Stimulated activated CD8-positive, alpha-beta memory T cell treated with anti-CD3 and anti-CD28 coated beads, Interleukin-15, amount 100 ng/mL, for 1 hour (primary cell): ENCODE measurements at regions not wholly inside any gene's neighbourhood (a gene's known extent, or its start where the extent isn't known, plus 50 kb on each side); places are given as distances from the start of the nearest gene placed in this dataset.
"Not testable (repeated sequence)": the region's sequence is repeated elsewhere in the genome, so short reads cannot be mapped to it uniquely, and the experiment has no call there.

Source experiments
- DNase-seq: peaks from one replicate; pipeline ENCODE4 v3.0.0-alpha.2; 2020; ENCODE audit warnings: low read depth

DNA sequence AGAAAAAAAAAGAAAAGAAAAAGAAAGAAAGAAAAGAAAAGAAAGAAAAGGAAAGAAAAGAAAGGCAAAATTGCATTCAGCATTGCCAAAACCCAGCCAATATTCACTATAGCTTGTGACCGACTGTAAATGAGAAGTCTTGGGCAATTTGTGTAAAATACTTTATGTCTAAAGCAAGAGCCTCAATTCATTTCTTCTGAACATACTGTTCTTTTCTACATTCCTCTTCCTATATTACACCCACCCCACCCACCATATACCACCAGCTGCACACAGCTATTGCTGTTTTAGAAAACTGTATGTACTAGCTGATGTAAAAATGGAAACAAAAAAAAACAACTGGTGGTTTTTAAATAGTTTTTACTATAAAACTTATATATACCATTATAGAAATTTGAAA is 156.9 kb upstream of the TTC29 start:
- DNase-seq = no peak

DNA sequence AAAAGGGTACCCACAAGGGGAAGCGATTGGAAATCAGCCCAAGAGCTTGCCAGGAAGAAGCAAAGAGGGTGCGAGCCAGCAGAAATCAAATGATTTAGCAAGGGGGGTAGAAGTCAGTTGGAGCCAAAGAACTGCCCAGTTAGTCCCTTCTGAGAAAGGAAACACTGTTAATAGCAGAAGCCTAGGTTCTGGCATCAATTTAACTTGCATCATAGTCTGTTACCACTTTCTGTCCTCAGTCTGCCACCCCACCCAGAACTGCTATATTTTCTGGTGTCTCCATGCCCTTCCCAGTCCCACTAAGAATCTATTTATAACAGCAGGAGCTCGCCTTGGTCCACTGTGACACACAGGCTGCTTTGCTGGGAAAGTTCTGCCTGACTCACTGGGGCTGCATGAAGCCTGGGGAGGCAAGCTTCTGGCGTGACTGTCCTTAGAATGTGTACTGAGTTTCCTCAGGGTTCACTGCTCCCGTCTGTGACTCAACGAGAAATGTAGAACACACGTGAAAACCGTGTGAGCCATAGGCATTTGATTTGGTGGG is 157.8 kb upstream of the TTC29 start:
- DNase-seq = no peak

- DNase-seq = no peak
Observed at GRCh38 chr4:147104768-147105167, 159.1 kb upstream of the TTC29 start.

GRCh38 chr4:147108409-147108808 is 162.7 kb upstream of the TTC29 start:
- no peak for DNase-seq

- DNase-seq = no peak
Observed at GRCh38 chr4:147109800-147110199, 164.1 kb upstream of the TTC29 start.

DNA sequence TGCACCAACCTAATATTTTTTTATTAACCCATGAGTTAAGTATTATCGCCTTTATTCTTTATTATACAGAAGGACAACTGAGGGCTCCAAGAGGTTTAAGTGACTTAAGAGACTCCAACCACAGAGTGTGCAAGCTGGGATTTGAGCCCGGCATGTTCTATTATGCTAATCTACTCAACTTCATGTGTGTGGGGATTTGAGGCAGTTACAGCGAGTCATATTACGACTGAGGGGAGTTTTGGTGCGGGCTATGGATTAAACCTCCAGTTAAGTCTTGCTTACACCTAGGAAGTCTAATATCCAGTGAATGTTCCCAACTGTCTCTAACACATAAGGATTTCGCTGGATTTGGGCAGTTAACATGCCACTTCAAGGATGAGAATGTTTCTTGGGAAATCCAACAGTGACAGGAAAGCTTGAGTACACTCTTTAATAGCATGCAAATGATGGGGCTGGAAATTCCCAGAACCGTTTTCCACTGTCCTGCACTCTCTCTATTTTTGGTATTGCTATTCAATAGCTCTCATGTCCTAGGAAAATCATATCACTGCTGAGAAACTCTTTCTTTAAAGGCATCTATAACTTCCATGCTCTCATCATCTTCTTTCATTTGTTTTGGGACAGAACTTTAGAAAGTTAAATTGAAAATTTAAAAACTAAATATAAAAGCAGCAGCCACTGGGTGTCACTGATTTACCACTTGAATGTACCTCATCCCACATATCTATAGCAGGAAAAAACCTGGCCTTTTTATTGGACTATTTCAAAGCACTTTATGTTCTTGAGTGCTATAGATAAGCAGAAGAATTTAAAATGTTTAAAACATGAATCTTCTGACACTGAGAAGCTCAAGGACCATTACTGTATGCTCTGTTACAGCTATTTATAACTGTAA is 165.1 kb upstream of the TTC29 start:
- DNase-seq = no peak

GRCh38 chr4:147112196-147112595 is 166.5 kb upstream of the TTC29 start:
- DNase-seq = not testable (repeated sequence)

DNA sequence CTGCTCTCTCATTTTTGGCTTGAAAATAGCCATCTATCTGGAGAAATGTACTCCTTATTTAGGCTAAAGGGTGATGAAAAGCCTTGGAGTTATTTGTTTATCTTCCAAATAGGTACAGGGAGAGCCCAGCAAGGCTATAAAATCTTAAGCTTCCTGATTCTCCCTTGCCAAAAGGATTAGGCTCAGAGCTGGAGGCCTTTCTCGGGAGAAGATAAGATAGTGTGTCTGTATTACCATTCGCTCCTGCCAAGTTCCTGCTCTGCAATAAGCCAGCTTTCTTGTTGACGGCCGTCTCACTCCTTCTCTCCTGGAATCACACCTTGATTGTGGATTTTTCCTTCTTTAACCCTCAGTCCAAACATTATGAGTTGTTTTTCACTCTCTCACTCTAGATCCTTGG is 171.8 kb upstream of the TTC29 start:
- DNase-seq = no peak

- DNase-seq = no peak
Observed at GRCh38 chr4:147118528-147118927, 172.9 kb upstream of the TTC29 start.

GRCh38 chr4:147122685-147123084 is 177.0 kb upstream of the TTC29 start:
- DNase-seq = no peak

DNA sequence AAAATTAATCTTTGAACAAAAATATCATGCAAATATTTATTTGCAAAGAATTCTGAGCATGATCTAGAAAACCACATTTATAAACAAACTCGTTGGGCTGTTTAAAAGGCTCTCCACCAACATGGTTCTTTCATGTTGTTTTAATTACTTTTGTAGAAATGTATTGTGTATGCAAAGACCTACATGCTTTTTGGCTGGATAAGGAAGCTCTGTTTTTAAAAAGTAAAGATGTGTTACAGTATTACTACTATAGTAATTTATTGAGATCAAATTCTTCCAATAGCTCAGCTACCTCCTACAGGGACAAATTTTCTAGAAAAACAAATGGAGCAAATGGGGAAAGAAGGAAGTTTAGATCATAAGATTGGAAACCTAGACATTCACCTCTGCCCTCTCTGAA is 177.5 kb upstream of the TTC29 start:
- DNase-seq = no peak

DNA sequence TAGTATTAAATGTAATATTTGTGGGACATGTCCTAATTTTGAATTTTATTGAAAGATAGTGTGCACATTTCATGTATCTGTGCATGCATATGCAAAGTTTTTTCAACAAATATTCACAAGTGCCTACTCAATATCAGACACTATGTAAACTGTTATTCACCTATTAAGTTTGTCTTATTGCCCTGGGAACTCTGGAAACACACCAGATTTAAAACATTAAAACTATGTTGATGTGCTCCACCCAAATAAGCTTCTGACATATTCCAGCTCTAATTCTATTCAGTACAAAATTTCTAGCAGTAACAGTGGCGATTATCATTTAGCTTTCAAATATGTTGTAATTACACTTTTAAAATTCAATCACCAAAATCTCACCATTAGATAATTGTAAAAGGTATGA is 183.1 kb upstream of the TTC29 start:
- DNase-seq = no peak

- DNase-seq = no peak
Observed at GRCh38 chr4:147129687-147130086, 184.0 kb upstream of the TTC29 start.

GRCh38 chr4:147134536-147135210 is 189.0 kb upstream of the TTC29 start:
- no peak for DNase-seq

- no peak for DNase-seq
Observed at GRCh38 chr4:147136310-147136709, 190.6 kb upstream of the TTC29 start.

DNA sequence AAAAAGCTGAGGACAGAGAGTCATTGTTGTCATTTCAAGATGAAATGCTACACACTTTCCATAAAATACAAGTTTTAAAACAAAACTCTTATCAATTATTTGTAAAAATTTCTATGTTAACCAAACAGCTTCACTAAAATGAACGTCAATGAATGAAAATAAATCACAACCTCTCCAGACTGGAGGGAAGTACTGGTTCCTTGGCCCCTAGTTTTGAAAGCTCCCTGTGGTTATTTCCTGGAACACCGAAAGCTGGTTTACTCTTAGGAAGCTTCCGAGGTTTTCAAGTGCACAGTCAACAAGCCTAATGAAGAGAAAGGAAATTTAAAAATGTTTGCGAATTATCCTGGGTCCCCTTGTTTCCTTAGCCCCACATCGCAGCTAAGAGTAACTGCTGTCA is 191.1 kb upstream of the TTC29 start:
- no peak for DNase-seq

- no peak for DNase-seq
Observed at GRCh38 chr4:147137280-147137679, 191.6 kb upstream of the TTC29 start.

DNA sequence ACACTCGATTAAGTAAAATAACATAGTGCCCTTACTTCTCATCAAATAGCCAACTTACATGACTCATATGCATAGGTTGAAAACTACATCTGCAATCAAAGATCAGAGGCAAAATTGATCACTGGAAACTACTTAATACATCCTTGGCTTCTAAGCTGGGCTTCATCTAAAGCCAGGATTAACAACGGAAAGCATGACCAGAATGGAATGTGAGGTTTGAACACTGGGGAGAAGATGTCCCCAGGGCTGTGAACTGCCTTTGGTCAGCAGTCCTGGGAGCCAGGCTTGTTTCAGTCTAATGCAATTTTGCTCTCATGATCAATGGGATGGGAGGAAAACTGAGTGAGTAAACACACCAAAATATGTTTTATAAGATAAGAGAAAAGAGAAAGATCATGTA is 192.5 kb upstream of the TTC29 start:
- no peak for DNase-seq

DNA sequence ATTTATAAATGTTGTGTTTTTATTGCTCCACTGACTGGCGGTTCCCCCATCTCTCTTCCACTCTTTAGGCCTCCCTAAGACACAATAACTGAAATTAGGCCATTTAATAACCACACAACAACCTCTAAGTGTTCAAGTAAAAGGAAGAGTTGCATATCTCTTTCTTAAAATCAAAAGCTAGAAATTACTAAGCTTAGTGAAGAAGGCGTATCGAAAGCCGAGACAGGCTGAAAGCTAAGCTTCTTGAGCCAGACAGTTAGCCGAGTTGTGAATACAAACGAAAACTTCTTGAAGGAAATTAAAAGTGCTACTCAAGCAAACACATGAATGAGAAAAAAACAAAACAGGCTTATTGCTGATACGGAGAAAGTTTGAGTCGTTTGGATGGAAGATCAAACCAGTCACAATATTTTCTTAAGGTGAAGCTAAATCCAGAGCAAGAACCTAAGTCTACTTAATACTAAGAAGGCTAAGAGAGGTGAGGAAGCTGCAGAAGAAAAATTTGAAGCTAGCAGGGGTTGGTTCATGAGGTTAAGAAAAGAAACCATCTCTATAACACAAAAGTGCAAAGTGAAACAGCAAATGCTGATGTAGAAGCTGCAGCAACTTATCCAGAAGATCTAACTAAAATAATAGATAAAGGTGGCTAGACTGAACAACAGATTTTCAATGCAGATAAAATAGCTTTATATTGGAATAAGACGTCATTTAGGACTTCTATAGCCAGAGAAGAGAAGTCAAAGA is 194.0 kb upstream of the TTC29 start:
- DNase-seq = no peak

GRCh38 chr4:147151763-147152162 is 206.1 kb upstream of the TTC29 start:
- DNase-seq = no peak

GRCh38 chr4:147157860-147158701 is 212.4 kb upstream of the TTC29 start:
- no peak for DNase-seq
